GM12878 (cell line): ENCODE measurements at regions not wholly inside any gene's neighbourhood (a gene's known extent, or its start where the extent isn't known, plus 50 kb on each side); places are given as distances from the start of the nearest gene placed in this dataset.

Experiments used
- ATAC-seq: fragments of 200-7000 bp; cut with Tn5 transposase; 3 replicates; pipeline ENCODE4 v1.9.1; 2020; ENCODE audit warnings: mild to moderate bottlenecking, moderate library complexity
- BruUV-seq: library from RNA; stranded (reverse); fragments of 400-500 nt; replicated peaks from 2 replicates; lab custom pipeline; 2021; lab: Mats Ljungman, UMichigan
- CTCF ChIA-PET: fragments of 300-600 bp; sonication (Branson Sonifier 250); formaldehyde crosslinking; extraction: SDS; loops from one replicate; lab custom pipeline; 2021; ENCODE audit warnings: inconsistent platforms; lab: Yijun Ruan, JAX
- POLR2A ChIA-PET: fragments of 350-600 bp; formaldehyde crosslinking; extraction: SDS; loops from one replicate; lab custom pipeline; 2021; ENCODE audit warnings: inconsistent platforms; lab: Charles Lee
- RAD21 ChIA-PET: fragments of 300-600 bp; sonication (Branson Sonifier 250); formaldehyde crosslinking; loops from one replicate; lab custom pipeline; 2023; ENCODE audit warnings: antibody characterized with exemption; ENCODE audit not compliant: unreplicated experiment; lab: Charles Lee
- SMC1A ChIA-PET: fragments of 300-600 bp; sonication (Branson Sonifier 250); formaldehyde crosslinking; loops from one replicate; lab custom pipeline; 2023; ENCODE audit not compliant: unreplicated experiment, uncharacterized antibody; lab: Charles Lee
- DNase-seq: peaks from one replicate; pipeline ENCODE4 v3.0.0-alpha.2; 2011; ENCODE audit warnings: low read depth, low spot score
- FAIRE-seq: peaks from 3 replicates; lab custom pipeline; 2011; peaks lifted over from hg19 to GRCh38; lab: Jason Lieb, UNC
- H2AFZ ChIP-seq: 2 replicates; pipeline ENCODE4 v1.6.0; 2011; ENCODE audit warnings: low read depth, low read length, control low read depth; ENCODE audit not compliant: control insufficient read depth
- H3K27ac ChIP-seq: 2 replicates; pipeline ENCODE4 v1.5.1; 2011; ENCODE audit warnings: control low read depth; ENCODE audit not compliant: control insufficient read depth, insufficient read depth
- H3K27me3 ChIP-seq, 2 experiments: replicated peaks in 1 of 2; 2 replicates each; pipeline versions ENCODE4 v1.6.0 to v1.6.1; 2011; ENCODE audit warnings: low read length in 1 of 2; ENCODE audit not compliant: control insufficient read depth in 2 of 2, insufficient read depth in 2 of 2
- H3K36me3 ChIP-seq, 2 experiments: 2 replicates each; pipeline ENCODE4 v1.5.1; 2011; ENCODE audit warnings: low read length in 1 of 2; ENCODE audit not compliant: control insufficient read depth in 2 of 2, insufficient read depth in 2 of 2
- H3K4me1 ChIP-seq: 2 replicates; pipeline ENCODE4 v1.6.1; 2011; ENCODE audit warnings: mild to moderate bottlenecking, low read length, moderate library complexity, mixed read lengths; ENCODE audit not compliant: control insufficient read depth, insufficient read depth
- H3K4me2 ChIP-seq: 2 replicates; pipeline ENCODE4 v1.6.0; 2011; ENCODE audit warnings: control low read depth; ENCODE audit not compliant: control insufficient read depth, insufficient read depth
- H3K4me3 ChIP-seq: fragments of 200-600 bp; sonication (generic); 2 replicates; pipeline ENCODE4 v1.5.1; 2016
- H3K79me2 ChIP-seq: 2 replicates; pipeline ENCODE4 v1.6.0; 2011; ENCODE audit warnings: low read length; ENCODE audit not compliant: control insufficient read depth, insufficient read depth
- H3K9ac ChIP-seq: 2 replicates; pipeline ENCODE4 v1.8.0; 2011; ENCODE audit warnings: low read length, control low read depth, mixed read lengths; ENCODE audit not compliant: control insufficient read depth, insufficient read depth
- H3K9me3 ChIP-seq: replicated peaks from 3 replicates; pipeline ENCODE4 v1.5.1; 2011; ENCODE audit warnings: mild to moderate bottlenecking, low read length; ENCODE audit not compliant: control insufficient read depth, insufficient read depth
- H4K20me1 ChIP-seq: 2 replicates; pipeline ENCODE4 v1.6.0; 2011; ENCODE audit not compliant: control insufficient read depth, insufficient read depth
- HDAC2 ChIP-seq: fragments of 200-600 bp; sonication (generic); IDR thresholded peaks from 2 replicates; pipeline ENCODE4 v1.6.1; 2017
- IRF4 ChIP-seq: IDR thresholded peaks from 2 replicates; pipeline ENCODE4 v1.6.1; 2011; ENCODE audit warnings: low read depth, low read length
- LARP7 ChIP-seq: fragments of 450-650 bp; IDR thresholded peaks from 2 replicates; pipeline ENCODE4 v1.6.1; 2017; ENCODE audit warnings: mild to moderate bottlenecking
- NBN ChIP-seq: fragments of 450-650 bp; IDR thresholded peaks from 2 replicates; pipeline ENCODE4 v1.6.1; 2016
- NFXL1 ChIP-seq: fragments of 450-650 bp; IDR thresholded peaks from 2 replicates; pipeline ENCODE4 v1.6.1; 2017; ENCODE audit warnings: antibody characterized with exemption, mild to moderate bottlenecking, borderline replicate concordance
- TBL1XR1 ChIP-seq: IDR thresholded peaks from 2 replicates; pipeline ENCODE4 v1.6.1; 2012; ENCODE audit warnings: low read depth, low read length, improper control_type of control experiment
- ZBED1 ChIP-seq: IDR thresholded peaks from 2 replicates; pipeline ENCODE4 v1.6.1; 2016; ENCODE audit warnings: borderline replicate concordance
- WGBS: methylation state at CpG from one replicate; pipeline ENCODE4 v1.1.6; 2016; ENCODE audit warnings: low lambda C conversion rate; ENCODE audit not compliant: insufficient replicate concordance, insufficient coverage; ENCODE audit errors: missing lambda C conversion rate; 5-methylcytosine and 5-hydroxymethylcytosine counted together
- in situ Hi-C: fragments of 300-500 bp; cut with MboI; formaldehyde crosslinking; loops from 9 replicates; pipeline ENCODE4 v1.14.3; 2018; ENCODE audit warnings: mixed read lengths
- intact Hi-C: fragments of 100-400 bp; cut with micrococcal nuclease; formaldehyde crosslinking; loops from one replicate; pipeline ENCODE4 v1.14.2; 2022; ENCODE audit not compliant: unreplicated experiment
- TF ChIP-seq, protein P1 (sequence below): fragments of 150-350 bp; IDR thresholded peaks from 2 replicates; pipeline ENCODE4 v1.6.1; 2016; ENCODE audit warnings: low read depth, low read length

DNA sequence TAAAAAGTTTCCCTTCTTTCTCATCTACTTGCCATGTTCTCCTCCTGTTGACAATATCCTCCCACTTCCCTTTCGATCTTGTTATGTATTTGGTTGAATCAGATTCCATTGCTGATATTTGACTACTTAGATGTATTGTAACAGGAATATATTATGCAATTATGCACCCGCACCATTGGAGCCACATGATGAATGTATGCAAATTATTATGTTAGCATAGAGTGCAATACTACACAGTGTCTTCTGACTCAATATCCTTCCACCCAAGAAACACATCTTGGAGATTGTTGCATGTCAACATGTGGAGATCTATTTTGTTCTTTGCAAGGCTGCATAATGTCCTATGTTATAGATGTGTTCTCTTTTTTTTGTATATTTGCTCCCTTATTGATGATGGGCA is 219.2 kb upstream of the RBFOX1 start:
- no peak overlapping the region for H3K4me2 ChIP-seq
- DNase-seq (no peak), ATAC-seq (no peak), FAIRE-seq (no peak)
- no peaks in the 10 kb centered on the region for H3K27me3 ChIP-seq
- no peak overlapping the region for H3K27ac ChIP-seq
- ChIA-PET POLR2A (no interaction called here), SMC1A (no interaction called here), CTCF (no interaction called here), RAD21 (no interaction called here)
- 40% methylated on average over 2 of the region's 2 CpGs for WGBS
- H3K9me3 ChIP-seq, result no peaks in the 10 kb centered on the region
- no TSS peak for BruUV-seq
- in situ Hi-C loops, result no loop called here
- H4K20me1 ChIP-seq, result no peaks in the 10 kb centered on the region
- H2AFZ ChIP-seq, result no peak overlapping the region
- no peak for TF ChIP-seq IRF4
- no peak for TF ChIP-seq LARP7
- TF ChIP-seq NFXL1, result no peak
- no peak for TF ChIP-seq HDAC2
- no peak for TF ChIP-seq TBL1XR1
- no peak for TF ChIP-seq NBN
- no peak for TF ChIP-seq ZBED1
- TF ChIP-seq, protein P1, sequence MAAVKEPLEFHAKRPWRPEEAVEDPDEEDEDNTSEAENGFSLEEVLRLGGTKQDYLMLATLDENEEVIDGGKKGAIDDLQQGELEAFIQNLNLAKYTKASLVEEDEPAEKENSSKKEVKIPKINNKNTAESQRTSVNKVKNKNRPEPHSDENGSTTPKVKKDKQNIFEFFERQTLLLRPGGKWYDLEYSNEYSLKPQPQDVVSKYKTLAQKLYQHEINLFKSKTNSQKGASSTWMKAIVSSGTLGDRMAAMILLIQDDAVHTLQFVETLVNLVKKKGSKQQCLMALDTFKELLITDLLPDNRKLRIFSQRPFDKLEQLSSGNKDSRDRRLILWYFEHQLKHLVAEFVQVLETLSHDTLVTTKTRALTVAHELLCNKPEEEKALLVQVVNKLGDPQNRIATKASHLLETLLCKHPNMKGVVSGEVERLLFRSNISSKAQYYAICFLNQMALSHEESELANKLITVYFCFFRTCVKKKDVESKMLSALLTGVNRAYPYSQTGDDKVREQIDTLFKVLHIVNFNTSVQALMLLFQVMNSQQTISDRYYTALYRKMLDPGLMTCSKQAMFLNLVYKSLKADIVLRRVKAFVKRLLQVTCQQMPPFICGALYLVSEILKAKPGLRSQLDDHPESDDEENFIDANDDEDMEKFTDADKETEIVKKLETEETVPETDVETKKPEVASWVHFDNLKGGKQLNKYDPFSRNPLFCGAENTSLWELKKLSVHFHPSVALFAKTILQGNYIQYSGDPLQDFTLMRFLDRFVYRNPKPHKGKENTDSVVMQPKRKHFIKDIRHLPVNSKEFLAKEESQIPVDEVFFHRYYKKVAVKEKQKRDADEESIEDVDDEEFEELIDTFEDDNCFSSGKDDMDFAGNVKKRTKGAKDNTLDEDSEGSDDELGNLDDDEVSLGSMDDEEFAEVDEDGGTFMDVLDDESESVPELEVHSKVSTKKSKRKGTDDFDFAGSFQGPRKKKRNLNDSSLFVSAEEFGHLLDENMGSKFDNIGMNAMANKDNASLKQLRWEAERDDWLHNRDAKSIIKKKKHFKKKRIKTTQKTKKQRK, result no peak
- no peaks in the 10 kb centered on the region for H3K79me2 ChIP-seq
- H3K9ac ChIP-seq, result no peak overlapping the region
- no peaks in the 10 kb centered on the region for H3K4me1 ChIP-seq
- no peak overlapping the region for H3K4me3 ChIP-seq
- intact Hi-C loops, result no loop called here
- no peaks in the 10 kb centered on the region for H3K36me3 ChIP-seq
